LNCAP (cell line): ENCODE measurements at regions not wholly inside any gene's neighbourhood (a gene's known extent, or its start where the extent isn't known, plus 50 kb on each side); places are given as distances from the start of the nearest gene placed in this dataset.

Experiments used
- CTCF ChIP-seq: fragments of 450-650 bp; IDR thresholded peaks from 2 replicates; pipeline ENCODE4 v1.5.1; 2017; ENCODE audit warnings: mild to moderate bottlenecking

- TF ChIP-seq CTCF = no peak
These were observed 1181.6 kb downstream of the TBC1D22A start for GRCh38 chr22:47943729-47944700.

- no peak for TF ChIP-seq CTCF
These were observed 1177.8 kb downstream of the TBC1D22A start for GRCh38 chr22:47940211-47940610.

DNA sequence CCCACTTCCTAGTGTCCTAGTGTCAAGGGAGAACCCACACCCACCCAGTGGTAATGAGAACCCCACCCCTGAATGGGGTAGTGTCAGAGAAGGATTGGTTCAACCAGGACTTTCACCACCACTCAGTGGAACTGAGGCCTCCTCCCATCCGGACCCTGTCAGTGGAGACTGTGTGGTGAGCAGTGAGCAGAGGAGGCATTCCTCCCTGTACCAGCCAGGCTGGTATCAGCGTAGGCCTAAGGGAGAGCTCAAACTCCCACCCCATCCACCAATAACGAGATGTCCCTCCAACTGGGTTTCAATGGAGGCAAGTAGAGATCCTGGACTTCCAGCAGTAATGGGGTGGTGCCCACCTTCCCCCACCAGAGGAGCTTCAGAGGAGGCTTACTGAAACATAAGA, 1171.4 kb downstream of the TBC1D22A start:
- no peak for TF ChIP-seq CTCF

- no peak for TF ChIP-seq CTCF
These were observed 1170.8 kb downstream of the TBC1D22A start for GRCh38 chr22:47933226-47933625.

- no peak for TF ChIP-seq CTCF
These were observed 1167.3 kb downstream of the TBC1D22A start for GRCh38 chr22:47929646-47930185.

- no peak for TF ChIP-seq CTCF
These were observed 1166.6 kb downstream of the TBC1D22A start for GRCh38 chr22:47929073-47929472.

GRCh38 chr22:47928631-47929030, 1166.2 kb downstream of the TBC1D22A start:
- no peak for TF ChIP-seq CTCF
